IMR-90 (cell line): ENCODE measurements at regions not wholly inside any gene's neighbourhood (a gene's known extent, or its start where the extent isn't known, plus 50 kb on each side); places are given as distances from the start of the nearest gene placed in this dataset.

Source experiments
- ATAC-seq: fragments of 200-7000 bp; cut with Tn5 transposase; 2 replicates; pipeline ENCODE4 v1.9.1; 2020; ENCODE audit warnings: low read depth, mild to moderate bottlenecking, moderate library complexity
- BruUV-seq: library from RNA; stranded (reverse); fragments of 400-500 nt; replicated peaks from 2 replicates; lab custom pipeline; 2021; lab: Mats Ljungman, UMichigan
- CTCF ChIA-PET: fragments of 300-600 bp; formaldehyde crosslinking; extraction: SDS; loops from one replicate; lab custom pipeline; 2021; ENCODE audit warnings: antibody characterized with exemption; lab: Yijun Ruan, JAX
- POLR2A ChIA-PET: fragments of 300-600 bp; sonication (Branson Sonifier 250); formaldehyde crosslinking; loops from one replicate; lab custom pipeline; 2022; ENCODE audit warnings: antibody characterized with exemption; ENCODE audit not compliant: unreplicated experiment; lab: Charles Lee
- DNase-seq: peaks from one replicate; pipeline ENCODE4 v3.0.0; 2013
- H2AFZ ChIP-seq: replicated peaks from 2 replicates; pipeline ENCODE3; 2013; ENCODE audit warnings: low read length, mild to moderate bottlenecking; ENCODE audit not compliant: poor library complexity
- H2AK5ac ChIP-seq: 2 replicates; pipeline ENCODE4 v1.6.1; 2013; ENCODE audit warnings: low read depth, low read length, inconsistent platforms
- H2AK9ac ChIP-seq: replicated peaks from 2 replicates; pipeline ENCODE3; 2013; ENCODE audit warnings: mild to moderate bottlenecking, low read depth, low read length, moderate library complexity; ENCODE audit not compliant: poor library complexity
- H2BK120ac ChIP-seq: 2 replicates; pipeline ENCODE4 v1.6.1; 2013; ENCODE audit warnings: low read depth, low read length, inconsistent platforms
- H2BK15ac ChIP-seq: 3 replicates; pipeline ENCODE4 v1.6.1; 2013; ENCODE audit warnings: low read depth, low read length, inconsistent platforms
- H2BK20ac ChIP-seq: 2 replicates; pipeline ENCODE4 v1.6.1; 2013; ENCODE audit warnings: low read depth, mild to moderate bottlenecking, inconsistent platforms, low read length, moderate library complexity
- H2BK5ac ChIP-seq: 2 replicates; pipeline ENCODE4 v1.6.1; 2013; ENCODE audit warnings: mild to moderate bottlenecking, low read depth, low read length, inconsistent platforms; ENCODE audit not compliant: poor library complexity, severe bottlenecking
- H3K14ac ChIP-seq: replicated peaks from 2 replicates; pipeline ENCODE4 v1.6.1; 2013; ENCODE audit warnings: low read depth, low read length, inconsistent platforms
- H3K18ac ChIP-seq: 2 replicates; pipeline ENCODE4 v1.6.1; 2013; ENCODE audit warnings: low read depth, low read length, control low read depth
- H3K23ac ChIP-seq: 2 replicates; pipeline ENCODE4 v1.6.1; 2013; ENCODE audit warnings: low read depth, low read length, inconsistent platforms
- H3K27ac ChIP-seq: 2 replicates; pipeline ENCODE4 v1.5.1; 2013; ENCODE audit warnings: mild to moderate bottlenecking, control low read depth, low read length; ENCODE audit not compliant: insufficient read depth
- H3K27me3 ChIP-seq: 2 replicates; pipeline ENCODE4 v1.6.1; 2013; ENCODE audit warnings: low read length; ENCODE audit not compliant: control insufficient read depth, insufficient read depth
- H3K36me3 ChIP-seq: 2 replicates; pipeline ENCODE4 v1.6.1; 2013; ENCODE audit warnings: low read length, mixed read lengths; ENCODE audit not compliant: control insufficient read depth, insufficient read depth
- H3K4ac ChIP-seq: 2 replicates; pipeline ENCODE4 v1.6.1; 2013; ENCODE audit warnings: low read depth, low read length, inconsistent platforms
- H3K4me1 ChIP-seq: 2 replicates; pipeline ENCODE4 v1.6.1; 2013; ENCODE audit warnings: low read length, mixed read lengths; ENCODE audit not compliant: control insufficient read depth, insufficient read depth
- H3K4me2 ChIP-seq: 2 replicates; pipeline ENCODE4 v1.6.1; 2013; ENCODE audit warnings: low read depth, mild to moderate bottlenecking, control low read depth, low read length, moderate library complexity
- H3K4me3 ChIP-seq: 2 replicates; pipeline ENCODE4 v1.5.1; 2013; ENCODE audit warnings: low read depth, mild to moderate bottlenecking, control low read depth, low read length, moderate library complexity; ENCODE audit not compliant: insufficient read depth
- H3K56ac ChIP-seq: 2 replicates; pipeline ENCODE4 v1.6.1; 2013; ENCODE audit warnings: low read length, inconsistent platforms; ENCODE audit not compliant: insufficient read depth; ENCODE audit errors: extremely low read depth
- H3K79me1 ChIP-seq, 2 experiments: 2 replicates each; pipeline ENCODE4 v1.6.1; 2013; ENCODE audit warnings: low read length in 2 of 2, inconsistent platforms in 1 of 2, low read depth in 1 of 2
- H3K9ac ChIP-seq: 2 replicates; pipeline ENCODE4 v1.6.1; 2013; ENCODE audit warnings: low read depth, low read length, control low read depth
- H3K9me1 ChIP-seq: 2 replicates; pipeline ENCODE4 v1.6.1; 2013; ENCODE audit warnings: low read length, inconsistent platforms; ENCODE audit not compliant: insufficient read depth
- H3K9me3 ChIP-seq: 2 replicates; pipeline ENCODE4 v1.6.1; 2013; ENCODE audit warnings: low read length; ENCODE audit not compliant: control insufficient read depth, insufficient read depth
- H4K20me1 ChIP-seq: 2 replicates; pipeline ENCODE4 v1.6.1; 2013; ENCODE audit warnings: low read length, inconsistent platforms; ENCODE audit not compliant: insufficient read depth
- H4K5ac ChIP-seq: 2 replicates; pipeline ENCODE4 v1.6.1; 2013; ENCODE audit warnings: mild to moderate bottlenecking, low read depth, low read length, control low read depth
- H4K8ac ChIP-seq, 2 experiments: 2 replicates each; pipeline ENCODE4 v1.6.1; 2013; ENCODE audit warnings: low read depth in 2 of 2, low read length in 2 of 2, control low read depth in 1 of 2, inconsistent platforms in 1 of 2
- H4K91ac ChIP-seq: 2 replicates; pipeline ENCODE4 v1.6.1; 2013; ENCODE audit warnings: low read depth, low read length, inconsistent platforms; ENCODE audit not compliant: insufficient read depth
- CHD1 ChIP-seq: IDR thresholded peaks from 2 replicates; pipeline ENCODE4 v1.6.1; 2012; ENCODE audit warnings: low read depth, low read length, improper control_type of control experiment
- MAFK ChIP-seq: IDR thresholded peaks from 2 replicates; pipeline ENCODE4 v1.6.1; 2012; ENCODE audit warnings: low read depth, low read length, improper control_type of control experiment
- NFE2L2 ChIP-seq: fragments of 150-350 bp; IDR thresholded peaks from 2 replicates; pipeline ENCODE4 v1.6.1; 2016; ENCODE audit warnings: low read depth, mild to moderate bottlenecking, low read length
- USF2 ChIP-seq: fragments of 150-350 bp; IDR thresholded peaks from 2 replicates; pipeline ENCODE4 v1.6.1; 2017; ENCODE audit warnings: mild to moderate bottlenecking, antibody characterized with exemption, low read length, low read depth
- WGBS, 2 experiments: methylation state at CpG; one replicate each; pipeline versions ENCODE4 v1.1.5 to v1.1.7; 2013; ENCODE audit warnings: missing lambda C conversion rate in 2 of 2; ENCODE audit not compliant: insufficient read length in 1 of 2; ENCODE audit errors: extremely low coverage in 2 of 2; 5-methylcytosine and 5-hydroxymethylcytosine counted together
- dilution Hi-C: fragments of 300-500 bp; cut with HindIII; formaldehyde crosslinking; loops from one replicate; pipeline ENCODE4 v1.14.3; 2018; ENCODE audit warnings: low sequenced_read_pairs; ENCODE audit not compliant: unreplicated experiment
- in situ Hi-C: fragments of 300-500 bp; cut with MboI; formaldehyde crosslinking; loops from 3 replicates; pipeline ENCODE4 v1.14.3; 2019; ENCODE audit warnings: low sequenced_read_pairs, inconsistent platforms, mixed read lengths
- intact Hi-C: fragments of 100-400 bp; cut with micrococcal nuclease; formaldehyde crosslinking; loops from 2 replicates; pipeline ENCODE4 v1.10.0; 2022

GRCh38 chr12:16088421-16088820, 177.3 kb downstream of the DERA start:
- Histone ChIP-seq H4K8ac (no peak overlapping the region), H2AFZ (no peak overlapping the region), H3K9me1 (no peaks in the 10 kb centered on the region), H4K20me1 (no peaks in the 10 kb centered on the region), H3K9ac (no peak overlapping the region), H4K91ac (no peak overlapping the region), H2AK9ac (no peak overlapping the region), H3K18ac (no peak overlapping the region), H2AK5ac (no peak overlapping the region), H3K4me1 (no peaks in the 10 kb centered on the region), H2BK5ac (no peak overlapping the region), H2BK15ac (no peak overlapping the region), H2BK120ac (no peak overlapping the region), H3K14ac (no peak overlapping the region), H4K5ac (no peak overlapping the region), H3K56ac (no peak overlapping the region), H3K27me3 (no peaks in the 10 kb centered on the region), H3K4ac (no peak overlapping the region), H3K4me2 (no peak overlapping the region), H3K27ac (no peak overlapping the region), H2BK20ac (no peak overlapping the region), H3K4me3 (no peak overlapping the region), H3K36me3 (no peaks in the 10 kb centered on the region), H3K23ac (no peak overlapping the region), H3K9me3 (no peaks in the 10 kb centered on the region), H3K79me1 (no peaks in the 10 kb centered on the region)
- no TSS peak for BruUV-seq
- DNase-seq (no peak), ATAC-seq (no peak)
- in situ Hi-C loops = no loop called here
- no CpG with 5 or more reads among the region's 3 CpGs for WGBS, 2 experiments
- CTCF ChIA-PET = no interaction called here
- POLR2A ChIA-PET = no interaction called here
- intact Hi-C loops = no loop called here
- dilution Hi-C loops = no loop called here
- TF ChIP-seq NFE2L2 (no peak), CHD1 (no peak), MAFK (peak; percentile 39; the same call in 1 of the 2 replicates), USF2 (no peak)
